Retinal pigment epithelial cell (primary cell): ENCODE measurements at regions not wholly inside any gene's neighbourhood (a gene's known extent, or its start where the extent isn't known, plus 50 kb on each side); places are given as distances from the start of the nearest gene placed in this dataset.

ENCODE experiments used
- DNase-seq: peaks from one replicate; pipeline ENCODE4 v3.0.0-alpha.2; 2010; ENCODE audit warnings: low read depth
- H3K4me3 ChIP-seq: 2 replicates; pipeline ENCODE4 v1.5.1; 2011; ENCODE audit warnings: mild to moderate bottlenecking, low read length, control low read depth, moderate library complexity
- CTCF ChIP-seq: conservative IDR thresholded peaks from 2 replicates; pipeline ENCODE4 v1.5.1; 2011; ENCODE audit warnings: low read depth, low read length, control low read depth, inconsistent platforms

GRCh38 chr10:2893158-2893845 lies 174.0 kb upstream of the PFKP start:
- no peak for DNase-seq
- TF ChIP-seq CTCF: no peak
- no peak overlapping the region for H3K4me3 ChIP-seq

GRCh38 chr10:2891770-2892124 lies 175.6 kb upstream of the PFKP start:
- DNase-seq: no peak
- H3K4me3 ChIP-seq: no peak overlapping the region
- TF ChIP-seq CTCF: no peak

- no peak for TF ChIP-seq CTCF
- H3K4me3 ChIP-seq: no peak overlapping the region
- DNase-seq: no peak
These were observed 176.1 kb upstream of the PFKP start for GRCh38 chr10:2891073-2891769.

- no peak for TF ChIP-seq CTCF
- DNase-seq: no peak
- H3K4me3 ChIP-seq: no peak overlapping the region
These were observed 177.3 kb upstream of the PFKP start for GRCh38 chr10:2890093-2890492.

GRCh38 chr10:2888403-2889004 lies 178.8 kb upstream of the PFKP start:
- H3K4me3 ChIP-seq: no peak overlapping the region
- no peak for TF ChIP-seq CTCF
- DNase-seq: no peak

- H3K4me3 ChIP-seq: no peak overlapping the region
- TF ChIP-seq CTCF: no peak
- DNase-seq: no peak
These were observed 179.8 kb upstream of the PFKP start for GRCh38 chr10:2887391-2888070.
